Thoracic aorta (tissue), 2 donors: ENCODE measurements at regions not wholly inside any gene's neighbourhood (a gene's known extent, or its start where the extent isn't known, plus 50 kb on each side); places are given as distances from the start of the nearest gene placed in this dataset.

ENCODE experiments used
- ATAC-seq: fragments of 150-250 bp; one replicate; pipeline ENCODE4 v1.8.0; 2017; ENCODE audit warnings: low read depth; ENCODE audit not compliant: insufficient number of reproducible peaks, low FRiP score
- DNase-seq: peaks from one replicate; pipeline ENCODE4 v3.0.0-alpha.2; 2020; ENCODE audit warnings: low spot score
- H3K27ac ChIP-seq, 2 donors: fragments of 200-600 bp; sonication (generic); 1 replicate in 1 of 2; 2 replicates in 1 of 2; pipeline ENCODE4 v1.5.1; 2016; ENCODE audit warnings: mild to moderate bottlenecking in 2 of 2, moderate library complexity in 2 of 2
- H3K27me3 ChIP-seq: fragments of 200-600 bp; sonication (generic); replicated peaks from 2 replicates; pipeline ENCODE4 v1.6.0; 2016; ENCODE audit warnings: mild to moderate bottlenecking; ENCODE audit not compliant: insufficient read depth
- H3K36me3 ChIP-seq: fragments of 200-600 bp; sonication (generic); one replicate; pipeline ENCODE4 v1.5.1; 2016
- H3K4me1 ChIP-seq, 2 donors: fragments of 200-600 bp; sonication (generic); 1 replicate in 1 of 2; 2 replicates in 1 of 2; pipeline versions ENCODE4 v1.5.1 to v1.6.0; 2016; ENCODE audit warnings: low read depth in 2 of 2, mild to moderate bottlenecking in 1 of 2; ENCODE audit not compliant: control insufficient read depth in 1 of 2
- H3K4me3 ChIP-seq: fragments of 200-600 bp; sonication (generic); 2 replicates; pipeline ENCODE4 v1.5.1; 2016; ENCODE audit warnings: mild to moderate bottlenecking
- H3K9me3 ChIP-seq: fragments of 200-600 bp; sonication (generic); 2 replicates; pipeline ENCODE4 v1.5.1; 2016
- TF ChIP-seq, protein P1 (sequence below): fragments of 200-600 bp; sonication (generic); IDR thresholded peaks from one replicate; pipeline ENCODE4 v1.5.1; 2019; ENCODE audit warnings: antibody characterized with exemption

DNA sequence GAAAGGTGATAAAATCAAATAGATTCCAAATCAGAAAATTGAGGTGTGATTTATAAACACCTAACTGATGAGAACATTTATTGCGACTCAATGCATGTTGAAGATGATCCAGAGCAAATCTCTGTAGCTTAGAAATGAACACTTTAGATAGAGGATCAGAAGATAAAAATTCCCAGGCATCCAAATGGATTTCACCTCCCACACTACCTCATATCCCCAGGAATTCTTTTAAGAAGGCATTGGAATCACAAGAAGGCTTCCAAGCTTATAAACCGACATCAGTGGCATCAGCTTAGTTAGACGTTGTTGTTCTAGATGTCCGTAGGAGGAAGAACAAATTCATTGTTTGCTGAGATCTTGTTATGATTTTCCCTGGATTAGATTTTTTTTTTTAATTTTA lies 154.4 kb downstream of the EBLN2 start:
- Histone ChIP-seq H3K9me3 (no peaks in the 10 kb centered on the region), H3K36me3 (no peaks in the 10 kb centered on the region), H3K27ac (peak overlapping the region; percentile 42 to 51), H3K4me3 (no peak overlapping the region), H3K27me3 (no peaks in the 10 kb centered on the region), H3K4me1 (peaks cover 13 to 30% of the 10 kb centered on the region in 2 donors)
- DNase-seq, result no peak
- TF ChIP-seq, protein P1, sequence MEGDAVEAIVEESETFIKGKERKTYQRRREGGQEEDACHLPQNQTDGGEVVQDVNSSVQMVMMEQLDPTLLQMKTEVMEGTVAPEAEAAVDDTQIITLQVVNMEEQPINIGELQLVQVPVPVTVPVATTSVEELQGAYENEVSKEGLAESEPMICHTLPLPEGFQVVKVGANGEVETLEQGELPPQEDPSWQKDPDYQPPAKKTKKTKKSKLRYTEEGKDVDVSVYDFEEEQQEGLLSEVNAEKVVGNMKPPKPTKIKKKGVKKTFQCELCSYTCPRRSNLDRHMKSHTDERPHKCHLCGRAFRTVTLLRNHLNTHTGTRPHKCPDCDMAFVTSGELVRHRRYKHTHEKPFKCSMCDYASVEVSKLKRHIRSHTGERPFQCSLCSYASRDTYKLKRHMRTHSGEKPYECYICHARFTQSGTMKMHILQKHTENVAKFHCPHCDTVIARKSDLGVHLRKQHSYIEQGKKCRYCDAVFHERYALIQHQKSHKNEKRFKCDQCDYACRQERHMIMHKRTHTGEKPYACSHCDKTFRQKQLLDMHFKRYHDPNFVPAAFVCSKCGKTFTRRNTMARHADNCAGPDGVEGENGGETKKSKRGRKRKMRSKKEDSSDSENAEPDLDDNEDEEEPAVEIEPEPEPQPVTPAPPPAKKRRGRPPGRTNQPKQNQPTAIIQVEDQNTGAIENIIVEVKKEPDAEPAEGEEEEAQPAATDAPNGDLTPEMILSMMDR, result no peak
- no peak for ATAC-seq

DNA sequence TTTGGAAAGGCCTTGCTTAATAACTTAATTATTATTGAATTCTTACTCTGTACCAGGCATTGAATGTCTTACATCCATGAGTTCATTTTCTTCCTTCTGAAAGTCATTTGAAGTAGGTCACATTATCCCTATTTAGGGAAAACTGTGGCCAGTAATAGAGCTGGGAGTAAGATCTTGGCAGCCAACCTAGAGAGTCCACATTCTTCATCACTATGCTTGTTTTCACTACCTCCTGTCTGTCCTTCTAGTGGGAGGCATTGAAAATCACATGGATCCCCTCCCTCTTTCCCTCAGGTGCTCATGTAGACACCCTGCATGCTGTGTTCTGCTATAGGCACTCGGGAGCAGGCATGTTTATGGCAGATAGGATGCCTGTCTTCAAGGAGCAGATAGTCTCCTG lies 154.9 kb downstream of the EBLN2 start:
- Histone ChIP-seq H3K9me3 (no peaks in the 10 kb centered on the region), H3K4me3 (no peak overlapping the region), H3K36me3 (no peaks in the 10 kb centered on the region), H3K27ac (peak overlapping the region; percentile 42 to 51), H3K27me3 (no peaks in the 10 kb centered on the region), H3K4me1 (peaks cover 13 to 30% of the 10 kb centered on the region in 2 donors)
- DNase-seq, result no peak
- ATAC-seq, result no peak
- TF ChIP-seq, protein P1, result no peak

DNA sequence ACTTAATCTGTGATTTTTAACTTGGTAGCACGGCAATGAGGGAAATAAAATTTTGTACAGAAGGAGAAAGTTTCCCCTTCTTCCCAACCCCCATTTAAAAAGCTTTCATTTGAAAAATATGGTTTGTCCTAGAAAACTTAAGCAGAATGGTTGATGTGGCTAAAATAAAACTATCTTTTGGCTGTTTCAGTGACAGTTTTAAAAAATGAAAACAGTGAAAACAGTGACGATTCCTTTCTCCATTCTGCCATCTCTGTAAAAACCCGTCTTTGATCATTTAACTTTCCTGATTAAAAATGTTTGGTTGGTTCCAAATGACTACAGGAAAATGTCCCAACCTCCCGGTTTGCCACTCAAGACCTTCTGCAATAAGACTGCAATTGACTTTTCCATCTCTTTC lies 160.7 kb downstream of the EBLN2 start:
- peaks cover 9 to 26% of the 10 kb centered on the region in 2 donors for H3K4me1 ChIP-seq
- DNase-seq, result no peak
- no peaks in the 10 kb centered on the region for H3K27me3 ChIP-seq
- ATAC-seq, result no peak
- H3K4me3 ChIP-seq, result no peak overlapping the region
- H3K9me3 ChIP-seq, result no peaks in the 10 kb centered on the region
- H3K36me3 ChIP-seq, result no peaks in the 10 kb centered on the region
- no peak overlapping the region for H3K27ac ChIP-seq
- TF ChIP-seq, protein P1, result no peak

DNA sequence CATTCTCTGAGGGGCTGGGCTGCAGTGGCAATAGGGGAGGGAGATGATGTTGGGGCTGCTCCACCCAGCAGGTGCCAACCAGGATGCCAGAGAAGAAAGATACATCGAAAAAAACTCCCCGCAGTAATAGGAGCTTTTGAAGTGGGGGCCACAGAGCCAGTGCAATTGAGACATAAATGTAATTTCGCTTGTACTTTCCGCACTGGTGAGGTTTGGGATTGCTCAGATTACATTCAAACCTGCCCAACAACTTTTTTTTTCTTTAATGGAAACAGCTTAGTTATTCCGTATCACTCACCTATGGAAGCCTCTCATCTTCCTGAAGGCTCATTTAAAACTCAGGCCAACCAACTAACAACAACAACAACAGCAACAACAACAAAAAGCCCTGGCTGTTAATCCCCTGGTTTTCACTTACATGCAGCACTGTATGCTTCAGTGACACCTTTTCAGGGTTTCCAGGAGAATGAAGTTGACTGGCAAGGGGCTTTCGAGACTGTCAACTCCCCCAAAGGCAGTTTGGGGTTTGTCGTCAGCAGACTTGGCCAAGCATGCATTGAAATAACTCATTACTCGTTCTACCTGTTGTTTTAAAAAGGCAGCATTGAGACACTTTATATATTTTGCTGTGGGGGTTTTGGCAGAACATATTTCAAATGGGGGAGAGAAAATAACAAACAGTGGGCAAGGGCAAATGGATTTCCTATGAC lies 163.8 kb downstream of the EBLN2 start:
- TF ChIP-seq, protein P1, result no peak
- ATAC-seq (no peak), DNase-seq (no peak)
- peaks cover 9 to 30% of the 10 kb centered on the region in 2 donors for H3K4me1 ChIP-seq
- H3K36me3 ChIP-seq, result no peaks in the 10 kb centered on the region
- peak overlapping the region; percentile 45 to 50 for H3K27ac ChIP-seq
- H3K9me3 ChIP-seq, result no peaks in the 10 kb centered on the region
- H3K4me3 ChIP-seq, result no peak overlapping the region
- H3K27me3 ChIP-seq, result no peaks in the 10 kb centered on the region

DNA sequence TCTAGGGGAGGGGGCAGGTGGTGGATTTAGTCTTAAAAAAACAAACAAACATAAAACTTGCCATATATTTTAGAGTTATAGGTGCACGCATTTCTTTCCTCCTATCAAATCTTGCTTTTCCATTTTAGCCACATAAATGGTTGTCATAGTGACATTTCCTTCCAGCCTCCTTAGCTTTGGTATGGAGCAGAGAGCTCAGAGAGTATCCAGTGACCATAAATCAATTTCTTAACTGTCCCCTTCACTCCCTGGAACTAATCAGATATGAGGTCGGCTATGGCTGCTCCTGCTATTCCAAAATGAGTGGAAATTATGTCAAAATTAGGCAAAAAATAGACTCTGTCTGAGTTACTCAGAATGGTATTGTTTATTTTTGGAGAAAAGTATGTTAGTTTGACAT lies 164.5 kb downstream of the EBLN2 start:
- DNase-seq (no peak), ATAC-seq (no peak)
- Histone ChIP-seq H3K36me3 (no peaks in the 10 kb centered on the region), H3K27ac (peak overlapping the region; percentile 47 to 50), H3K4me1 (peaks cover 9 to 30% of the 10 kb centered on the region in 2 donors), H3K4me3 (peak overlapping the region; percentile 4), H3K27me3 (no peaks in the 10 kb centered on the region), H3K9me3 (no peaks in the 10 kb centered on the region)
- TF ChIP-seq, protein P1, result no peak
